DOHH2 (cell line): ENCODE measurements at regions not wholly inside any gene's neighbourhood (a gene's known extent, or its start where the extent isn't known, plus 50 kb on each side); places are given as distances from the start of the nearest gene placed in this dataset.

Source experiments
- EZH2phosphoT487 ChIP-seq: fragments of 200-600 bp; sonication (generic); IDR thresholded peaks from 2 replicates; pipeline ENCODE4 v1.6.1; 2017; ENCODE audit warnings: borderline replicate concordance, mild to moderate bottlenecking, antibody characterized with exemption, low read length, moderate library complexity, mixed read lengths
- TF ChIP-seq, protein P1 (sequence below): fragments of 200-600 bp; sonication (generic); IDR thresholded peaks from one replicate; pipeline ENCODE4 v1.5.1; 2014; ENCODE audit warnings: antibody characterized with exemption, mild to moderate bottlenecking, low read depth, low read length; ENCODE audit not compliant: poor library complexity, severe bottlenecking

DNA sequence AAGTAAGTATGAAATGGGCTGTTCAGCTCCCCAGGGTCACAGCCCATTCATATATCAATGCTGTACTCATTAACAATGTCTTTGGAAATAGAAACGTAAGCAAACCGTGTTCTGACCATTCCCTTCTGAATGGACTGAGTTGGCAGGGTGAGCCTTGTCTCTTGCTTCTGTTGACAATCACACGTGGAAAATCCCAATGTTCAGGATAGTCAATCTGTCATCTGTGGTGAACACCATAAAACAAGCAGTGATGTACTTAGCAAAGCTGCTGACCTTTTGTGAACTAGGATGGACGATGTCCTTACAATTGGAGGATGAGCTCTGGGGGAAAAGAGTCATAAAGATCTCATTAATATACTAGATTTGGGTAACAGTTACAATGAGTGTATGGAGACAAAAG lies 109.6 kb upstream of the PAQR3 start:
- TF ChIP-seq, protein P1, sequence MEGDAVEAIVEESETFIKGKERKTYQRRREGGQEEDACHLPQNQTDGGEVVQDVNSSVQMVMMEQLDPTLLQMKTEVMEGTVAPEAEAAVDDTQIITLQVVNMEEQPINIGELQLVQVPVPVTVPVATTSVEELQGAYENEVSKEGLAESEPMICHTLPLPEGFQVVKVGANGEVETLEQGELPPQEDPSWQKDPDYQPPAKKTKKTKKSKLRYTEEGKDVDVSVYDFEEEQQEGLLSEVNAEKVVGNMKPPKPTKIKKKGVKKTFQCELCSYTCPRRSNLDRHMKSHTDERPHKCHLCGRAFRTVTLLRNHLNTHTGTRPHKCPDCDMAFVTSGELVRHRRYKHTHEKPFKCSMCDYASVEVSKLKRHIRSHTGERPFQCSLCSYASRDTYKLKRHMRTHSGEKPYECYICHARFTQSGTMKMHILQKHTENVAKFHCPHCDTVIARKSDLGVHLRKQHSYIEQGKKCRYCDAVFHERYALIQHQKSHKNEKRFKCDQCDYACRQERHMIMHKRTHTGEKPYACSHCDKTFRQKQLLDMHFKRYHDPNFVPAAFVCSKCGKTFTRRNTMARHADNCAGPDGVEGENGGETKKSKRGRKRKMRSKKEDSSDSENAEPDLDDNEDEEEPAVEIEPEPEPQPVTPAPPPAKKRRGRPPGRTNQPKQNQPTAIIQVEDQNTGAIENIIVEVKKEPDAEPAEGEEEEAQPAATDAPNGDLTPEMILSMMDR: no peak
- TF ChIP-seq EZH2phosphoT487: no peak
